IPS-20b (cell line): ENCODE measurements at regions not wholly inside any gene's neighbourhood (a gene's known extent, or its start where the extent isn't known, plus 50 kb on each side); places are given as distances from the start of the nearest gene placed in this dataset.
"Not testable (repeated sequence)": the region's sequence is repeated elsewhere in the genome, so short reads cannot be mapped to it uniquely, and the experiment has no call there.

Experiments used
- H3K27ac ChIP-seq: one replicate; pipeline ENCODE4 v1.5.1; 2013; ENCODE audit warnings: low read length
- H3K27me3 ChIP-seq: 2 replicates; pipeline ENCODE4 v1.6.1; 2013; ENCODE audit warnings: mild to moderate bottlenecking, low read length, inconsistent platforms; ENCODE audit not compliant: insufficient read depth
- H3K36me3 ChIP-seq: 2 replicates; pipeline ENCODE4 v1.6.1; 2013; ENCODE audit warnings: low read depth, mild to moderate bottlenecking, inconsistent platforms, low read length, moderate library complexity; ENCODE audit not compliant: insufficient read depth
- H3K4me1 ChIP-seq: 2 replicates; pipeline ENCODE4 v1.6.1; 2013; ENCODE audit warnings: mild to moderate bottlenecking, control low read depth, inconsistent platforms, low read length, moderate library complexity; ENCODE audit not compliant: insufficient read depth
- H3K4me3 ChIP-seq: 2 replicates; pipeline ENCODE4 v1.5.1; 2013; ENCODE audit warnings: mild to moderate bottlenecking, low read length, inconsistent platforms
- H3K9ac ChIP-seq: 2 replicates; pipeline ENCODE4 v1.6.1; 2013; ENCODE audit warnings: low read depth, mild to moderate bottlenecking, inconsistent platforms, low read length, moderate library complexity
- H3K9me3 ChIP-seq: 2 replicates; pipeline ENCODE4 v1.6.1; 2013; ENCODE audit warnings: mild to moderate bottlenecking, low read depth, low read length, inconsistent platforms; ENCODE audit not compliant: insufficient read depth

DNA sequence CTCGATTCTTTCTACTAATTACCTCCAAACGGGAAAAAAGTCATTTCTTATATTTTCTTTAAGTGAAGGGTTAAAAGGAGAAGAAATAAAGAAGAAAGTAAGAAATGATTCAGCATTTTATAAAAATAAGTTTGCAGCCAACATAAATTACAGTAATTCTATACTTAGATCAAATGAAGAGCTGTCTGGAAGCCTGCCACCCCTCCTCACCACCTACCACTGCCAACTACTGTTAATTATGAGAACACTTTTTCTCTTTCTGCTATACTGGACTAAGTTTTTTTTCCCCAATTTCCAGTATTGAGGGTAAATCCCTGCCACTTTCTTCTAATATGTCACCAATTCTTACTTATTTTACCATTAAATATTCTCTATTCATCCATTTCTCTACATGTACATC lies 1030.1 kb downstream of the PRIM2 start:
- not testable (repeated sequence) for H3K9ac ChIP-seq, H3K36me3 ChIP-seq, H3K27ac ChIP-seq, H3K27me3 ChIP-seq, H3K4me3 ChIP-seq, H3K4me1 ChIP-seq
- peaks cover 67% of the 10 kb centered on the region for H3K9me3 ChIP-seq

GRCh38 chr6:58351619-58352018 lies 1034.2 kb downstream of the PRIM2 start:
- not testable (repeated sequence) for H3K4me1 ChIP-seq, H3K9ac ChIP-seq, H3K36me3 ChIP-seq, H3K27me3 ChIP-seq, H3K4me3 ChIP-seq, H3K27ac ChIP-seq
- peaks cover 66% of the 10 kb centered on the region for H3K9me3 ChIP-seq

GRCh38 chr6:58358452-58358851 lies 1041.0 kb downstream of the PRIM2 start:
- peaks cover 59% of the 10 kb centered on the region for H3K9me3 ChIP-seq
- not testable (repeated sequence) for H3K4me3 ChIP-seq, H3K36me3 ChIP-seq, H3K27me3 ChIP-seq, H3K9ac ChIP-seq, H3K27ac ChIP-seq, H3K4me1 ChIP-seq

GRCh38 chr6:58365856-58366255 lies 1048.4 kb downstream of the PRIM2 start:
- H3K27me3 ChIP-seq, H3K4me1 ChIP-seq, H3K27ac ChIP-seq, H3K9ac ChIP-seq, H3K36me3 ChIP-seq, H3K4me3 ChIP-seq: not testable (repeated sequence)
- H3K9me3 ChIP-seq: peaks cover 30% of the 10 kb centered on the region

DNA sequence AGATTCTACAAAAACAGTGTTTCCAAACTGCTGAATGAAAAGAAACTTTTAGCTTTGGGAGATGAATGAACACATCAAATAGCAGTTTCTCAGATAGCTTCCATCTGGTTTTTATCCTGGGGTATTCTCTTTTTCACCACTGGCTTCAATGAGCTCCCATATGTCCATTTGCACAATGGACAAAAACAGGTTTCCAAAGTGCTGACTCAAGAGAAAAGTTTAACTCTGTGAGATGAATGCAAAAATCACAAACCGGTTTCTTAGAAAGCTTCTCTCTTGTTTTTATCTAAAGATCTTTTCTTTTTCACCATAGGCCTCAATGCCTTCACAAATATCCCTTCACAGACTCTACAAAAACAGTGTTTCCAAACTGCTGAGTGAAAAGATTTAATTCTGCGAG lies 1089.2 kb downstream of the PRIM2 start:
- not testable (repeated sequence) for H3K4me3 ChIP-seq, H3K36me3 ChIP-seq, H3K9ac ChIP-seq, H3K4me1 ChIP-seq, H3K27me3 ChIP-seq, H3K27ac ChIP-seq
- peaks cover 72% of the 10 kb centered on the region for H3K9me3 ChIP-seq

DNA sequence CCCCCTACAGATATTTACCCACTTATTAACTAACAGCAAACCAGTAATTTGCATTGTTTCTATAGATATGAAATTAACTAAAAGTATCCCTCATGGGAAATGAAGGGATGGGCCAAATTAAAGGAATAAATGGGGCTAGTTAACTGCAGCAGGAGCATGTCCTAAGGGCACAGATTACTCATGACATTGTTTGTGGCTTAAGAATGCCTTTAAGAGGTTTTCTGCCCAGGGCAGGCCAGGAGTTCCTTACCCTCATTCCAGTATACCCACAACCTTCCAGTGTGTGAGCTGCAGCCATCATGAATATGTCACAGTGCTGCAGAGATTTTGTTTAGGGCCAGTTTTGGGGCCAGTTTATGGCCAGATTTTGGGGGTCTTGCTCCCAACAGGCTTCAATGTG lies 1101.9 kb downstream of the PRIM2 start:
- H3K9ac ChIP-seq: no peak overlapping the region
- no peak overlapping the region for H3K4me3 ChIP-seq
- peaks cover 73% of the 10 kb centered on the region for H3K9me3 ChIP-seq
- H3K4me1 ChIP-seq: no peaks in the 10 kb centered on the region
- no peak overlapping the region for H3K27ac ChIP-seq
- H3K27me3 ChIP-seq: no peaks in the 10 kb centered on the region
- H3K36me3 ChIP-seq: no peaks in the 10 kb centered on the region
